NCI-H146 treated with DMSO at 0.1 percent for 48 hours (cell line): ENCODE measurements at regions not wholly inside any gene's neighbourhood (a gene's known extent, or its start where the extent isn't known, plus 50 kb on each side); places are given as distances from the start of the nearest gene placed in this dataset.
A peak's percentile ranks its signal among the peaks of the same experiment; 100 is the strongest.

ENCODE experiments used
- DNase-seq: peaks from one replicate; lab custom pipeline; 2025; ENCODE audit not compliant: unreplicated experiment; lab: John Stamatoyannopoulos, UW

GRCh38 chr14:26395726-26396125 is 202.1 kb downstream of the NOVA1 start:
- DNase-seq, result no peak

DNA sequence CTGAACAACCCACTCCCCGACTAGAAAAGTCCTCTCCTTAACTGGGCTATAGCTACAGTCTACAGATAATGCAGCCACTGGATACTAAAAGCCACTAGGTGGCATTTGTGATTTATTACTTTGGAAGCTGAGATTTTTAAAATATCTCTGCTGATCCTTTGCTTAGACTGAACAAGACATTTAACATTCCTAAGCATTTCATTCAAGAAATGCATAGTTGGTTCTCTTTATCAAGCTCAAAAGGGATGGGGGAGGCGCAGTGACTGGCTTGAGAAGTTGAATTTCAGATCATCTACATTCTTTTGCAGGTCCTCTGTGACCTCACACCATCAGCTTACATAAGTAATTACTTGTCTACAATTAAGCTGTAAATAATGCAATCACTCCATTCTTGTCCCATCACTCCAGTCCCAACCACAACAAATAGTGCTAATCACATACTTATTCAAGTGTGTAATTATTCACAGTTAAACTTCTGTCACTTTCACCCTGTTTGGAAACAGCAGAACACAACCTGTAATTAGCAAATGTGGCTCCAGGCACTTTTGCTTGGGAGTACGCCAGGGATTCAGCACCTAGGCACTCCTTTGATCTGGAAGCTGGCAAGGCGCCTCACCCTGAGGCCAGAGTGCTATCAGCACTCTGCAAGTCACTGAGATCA is 203.6 kb downstream of the NOVA1 start:
- DNase-seq, result peak; percentile 95

DNA sequence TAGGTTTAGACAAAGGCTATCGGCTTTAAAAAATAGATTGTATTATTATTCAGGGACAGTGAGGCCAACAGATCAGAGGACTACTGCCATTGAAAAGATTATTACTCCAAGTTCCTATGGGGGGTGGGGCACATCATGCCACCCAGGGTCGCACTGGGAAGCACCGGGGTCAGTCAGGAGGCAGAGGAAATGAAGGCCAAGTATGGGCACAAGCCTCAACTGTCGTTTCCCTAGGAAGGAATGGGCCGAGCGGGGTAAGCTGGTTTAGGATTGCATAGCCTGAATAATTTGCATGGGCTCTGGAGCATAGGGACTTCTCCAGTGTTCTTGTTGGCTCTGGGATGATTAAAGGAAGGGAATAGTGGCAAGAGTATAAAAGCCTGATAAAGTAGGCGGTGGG is 205.3 kb downstream of the NOVA1 start:
- no peak for DNase-seq

DNA sequence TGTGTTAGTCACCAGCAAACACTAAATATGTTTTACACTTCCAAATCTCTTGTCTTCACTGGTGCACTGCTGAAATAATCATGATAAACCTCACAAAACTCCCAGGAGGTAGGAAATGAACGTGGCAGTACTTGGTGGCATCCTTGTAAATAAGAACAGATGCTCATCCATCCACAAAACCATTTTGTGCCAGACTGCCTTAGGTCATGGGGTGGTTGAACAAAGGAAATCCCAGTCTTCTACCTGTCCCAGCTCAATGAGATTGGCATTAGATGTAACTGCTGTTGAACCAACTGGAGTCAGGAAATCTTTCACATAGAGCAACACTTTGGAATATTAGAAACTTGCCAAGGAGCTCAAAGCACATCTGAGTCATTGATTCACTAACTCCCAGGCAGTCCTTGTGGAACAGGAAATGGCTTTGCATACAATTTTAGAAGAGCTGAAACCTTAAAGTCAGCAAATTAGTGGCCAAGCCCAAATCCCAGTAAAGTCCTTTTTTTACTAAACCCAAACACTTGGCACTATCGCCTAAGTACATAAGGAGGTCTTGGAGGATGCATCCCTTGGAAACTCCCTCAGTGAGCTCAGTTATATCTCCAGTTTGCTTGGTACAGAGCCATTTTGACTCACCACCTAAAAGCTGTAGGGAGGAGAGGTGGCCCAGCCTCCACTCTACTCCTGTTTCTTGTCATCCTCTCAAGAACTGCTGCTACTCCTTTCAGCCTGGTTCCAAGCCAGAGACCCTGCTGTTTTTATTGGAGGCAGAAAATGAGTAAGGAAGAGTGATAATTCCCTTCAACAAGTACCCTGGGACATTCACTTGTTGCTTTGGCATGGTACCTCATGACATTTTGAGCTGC is 208.0 kb downstream of the NOVA1 start:
- DNase-seq, result no peak

GRCh38 chr14:26385310-26385709 is 212.5 kb downstream of the NOVA1 start:
- DNase-seq, result no peak

GRCh38 chr14:26382901-26383685 is 214.7 kb downstream of the NOVA1 start:
- DNase-seq, result no peak

GRCh38 chr14:26381405-26381804 is 216.4 kb downstream of the NOVA1 start:
- DNase-seq, result no peak

DNA sequence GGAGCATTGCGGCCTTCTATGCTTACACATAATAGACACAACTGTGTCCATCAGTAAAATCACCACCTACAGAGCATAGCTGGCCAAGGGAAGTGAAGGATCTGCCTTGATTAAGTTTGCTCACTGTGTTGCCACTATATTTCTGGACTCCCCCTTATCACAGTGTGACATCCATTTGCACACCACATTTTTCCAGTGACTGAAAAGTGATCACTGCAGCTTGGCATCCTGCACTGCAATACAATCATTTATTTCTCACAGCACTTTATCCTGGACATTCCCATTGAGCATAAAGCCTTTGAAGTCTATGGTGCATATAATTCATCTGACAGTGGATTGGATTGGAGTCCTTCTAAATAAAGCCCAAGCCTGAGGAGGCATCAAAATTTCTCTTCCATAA is 217.2 kb downstream of the NOVA1 start:
- no peak for DNase-seq

DNA sequence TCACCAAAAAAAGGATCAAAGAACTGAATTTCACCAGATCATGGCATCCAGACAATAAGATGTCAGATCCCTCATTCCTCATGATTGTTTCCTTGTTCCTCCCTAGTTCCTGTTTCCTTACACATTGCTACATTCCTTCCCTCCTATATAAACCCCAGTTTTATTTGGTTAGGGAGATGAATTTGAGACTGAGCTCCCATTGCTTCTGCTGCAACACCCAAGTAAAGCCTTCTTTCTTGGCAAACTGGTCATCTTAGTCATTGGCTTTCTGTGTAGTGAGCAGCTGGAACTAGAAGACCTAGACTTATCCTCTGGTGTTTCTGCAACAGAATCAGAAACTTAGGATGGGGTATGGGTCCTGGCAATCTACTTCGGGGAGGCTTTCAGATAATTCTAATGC is 217.9 kb downstream of the NOVA1 start:
- DNase-seq, result no peak

DNA sequence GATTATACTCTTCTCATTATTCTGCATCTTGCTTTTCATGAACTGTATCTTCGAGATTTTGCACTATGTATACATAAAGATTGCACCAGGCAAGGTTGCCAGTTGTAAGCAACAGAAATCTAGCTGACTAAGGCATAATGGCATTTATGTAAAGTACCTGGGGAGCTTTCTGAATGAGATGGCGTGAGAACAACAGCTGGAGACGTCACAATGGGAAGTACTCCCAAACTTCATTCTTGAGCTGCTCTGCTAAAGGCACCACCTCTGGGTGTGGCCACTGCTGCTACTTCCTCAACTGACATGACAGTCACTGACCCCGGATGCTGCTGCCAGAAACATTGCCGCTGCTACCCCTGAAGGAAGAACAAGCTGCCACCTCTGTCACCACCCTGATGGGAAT is 220.7 kb downstream of the NOVA1 start:
- no peak for DNase-seq

DNA sequence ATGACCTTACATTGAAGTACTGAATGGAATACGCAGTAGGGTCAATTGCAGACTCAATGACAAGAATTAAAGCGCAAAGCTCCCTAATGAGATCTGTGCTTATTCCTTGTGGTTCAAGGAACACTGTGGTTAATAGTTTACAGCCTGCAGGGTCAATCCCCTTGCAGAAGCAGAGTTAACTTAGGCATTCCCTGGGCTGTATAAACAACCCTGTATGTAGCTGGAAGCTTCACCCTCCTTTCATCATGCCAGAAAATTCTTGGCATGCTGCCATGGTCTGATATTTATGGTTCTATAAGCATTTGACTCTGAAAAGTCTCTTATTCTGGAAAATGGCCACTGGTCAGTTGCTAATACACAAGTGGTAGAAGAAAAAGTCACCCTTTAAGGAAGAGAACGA is 227.7 kb downstream of the NOVA1 start:
- peak; percentile 19 for DNase-seq

GRCh38 chr14:26363689-26364088 is 234.1 kb downstream of the NOVA1 start:
- no peak for DNase-seq

GRCh38 chr14:26344596-26344995 is 253.2 kb downstream of the NOVA1 start:
- no peak for DNase-seq

DNA sequence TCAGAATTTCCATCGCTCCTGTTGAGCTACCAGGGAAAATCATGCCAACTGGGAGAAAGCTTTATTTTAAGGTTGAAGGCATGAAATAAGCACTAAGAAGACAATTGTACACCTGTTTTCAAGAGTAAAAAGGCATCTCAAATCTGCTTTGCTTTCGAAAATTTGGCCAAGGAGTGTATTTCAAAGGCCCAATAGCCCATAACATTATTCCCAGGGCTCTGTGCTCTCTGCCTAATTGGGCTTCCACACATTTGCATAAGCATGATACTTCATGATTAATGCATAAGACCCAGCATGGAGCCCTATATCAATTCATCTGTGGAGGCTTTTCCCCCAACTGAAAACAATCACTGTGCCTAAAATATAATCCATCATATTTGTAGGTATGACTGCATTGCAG is 258.5 kb downstream of the NOVA1 start:
- no peak for DNase-seq

DNA sequence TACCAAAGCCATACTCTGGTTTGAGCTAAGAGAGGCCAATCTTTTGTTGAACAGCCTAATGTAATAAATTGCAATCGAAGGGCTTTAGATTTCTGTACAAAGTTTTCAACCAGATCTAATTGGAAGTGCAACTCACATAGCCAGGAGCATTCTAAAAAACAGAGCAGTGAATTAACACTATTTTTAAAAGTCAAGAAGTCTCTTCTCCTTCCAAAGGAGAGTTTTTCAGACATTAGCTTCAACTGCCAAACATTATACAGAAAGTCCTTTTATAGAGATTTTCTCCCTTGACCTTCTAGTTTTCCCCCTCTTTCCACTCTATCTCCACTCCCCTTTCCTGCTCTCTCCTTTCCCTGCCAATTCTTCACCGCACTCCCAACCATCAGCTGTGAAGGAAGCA is 259.6 kb downstream of the NOVA1 start:
- no peak for DNase-seq

DNA sequence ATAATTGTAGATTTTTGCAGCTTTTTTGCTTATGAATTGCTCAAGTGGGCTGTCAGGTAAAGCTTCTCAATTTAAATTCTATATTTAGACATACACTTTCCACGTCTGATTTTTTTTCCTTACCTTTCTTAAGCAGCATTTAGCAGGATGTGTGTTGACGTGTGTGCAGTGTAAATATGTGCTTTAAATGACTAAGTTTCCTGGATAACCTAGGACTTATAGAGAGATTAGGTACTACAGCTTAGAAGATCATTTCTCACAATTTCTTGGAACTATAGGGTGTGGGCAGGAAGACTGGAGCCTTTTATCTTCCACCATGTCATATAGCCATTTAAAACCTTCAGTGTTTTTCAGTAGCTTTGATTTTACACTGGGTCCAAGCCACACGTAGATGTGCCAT is 263.5 kb downstream of the NOVA1 start:
- no peak for DNase-seq

- DNase-seq, result no peak
These were observed 264.9 kb downstream of the NOVA1 start for GRCh38 chr14:26332966-26333365.

GRCh38 chr14:26330982-26331381 is 266.9 kb downstream of the NOVA1 start:
- no peak for DNase-seq

DNA sequence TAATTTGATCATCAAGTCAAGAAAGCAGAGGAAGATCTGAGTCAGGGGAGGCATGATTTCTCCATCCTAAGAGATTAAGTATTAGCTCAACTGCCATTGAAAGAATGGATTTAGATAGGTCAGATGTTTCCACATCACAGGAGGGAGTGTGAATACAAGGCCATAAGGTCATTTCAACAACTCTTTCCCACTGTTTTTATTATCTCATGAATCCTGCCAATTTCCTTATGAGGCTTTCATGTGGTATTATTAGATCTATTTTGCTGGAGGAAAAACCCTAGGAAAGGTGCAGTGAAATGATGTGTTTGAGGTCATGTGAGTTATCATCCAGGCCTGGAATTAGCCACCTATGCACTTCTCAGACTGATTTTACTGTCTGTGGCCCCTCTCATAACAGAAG is 269.0 kb downstream of the NOVA1 start:
- peak; percentile 23 for DNase-seq

- DNase-seq, result peak; percentile 78
These were observed 274.0 kb downstream of the NOVA1 start for GRCh38 chr14:26323869-26324268.

- DNase-seq, result no peak
These were observed 276.9 kb downstream of the NOVA1 start for GRCh38 chr14:26320886-26321285.
